Smooth muscle cell (in vitro differentiated cells): ENCODE measurements at regions not wholly inside any gene's neighbourhood (a gene's known extent, or its start where the extent isn't known, plus 50 kb on each side); places are given as distances from the start of the nearest gene placed in this dataset.

ENCODE experiments used
- DNase-seq: peaks from one replicate; lab custom pipeline; 2025; ENCODE audit not compliant: unreplicated experiment; lab: John Stamatoyannopoulos, UW
- H2AFZ ChIP-seq: fragments of 200-600 bp; sonication (generic); 2 replicates; pipeline ENCODE4 v1.6.0; 2016; ENCODE audit warnings: antibody characterized with exemption, low read depth, mild to moderate bottlenecking
- H3F3A ChIP-seq: fragments of 200-600 bp; sonication (generic); 2 replicates; pipeline ENCODE4 v1.6.0; 2017; ENCODE audit warnings: antibody characterized with exemption, low read depth
- H3K27ac ChIP-seq: fragments of 200-600 bp; sonication (generic); 2 replicates; pipeline ENCODE4 v1.5.1; 2016; ENCODE audit warnings: low read depth, mild to moderate bottlenecking
- H3K27me3 ChIP-seq: fragments of 200-600 bp; sonication (generic); 2 replicates; pipeline ENCODE4 v1.6.1; 2016; ENCODE audit warnings: low read depth, mild to moderate bottlenecking
- H3K36me3 ChIP-seq: fragments of 200-600 bp; sonication (generic); 2 replicates; pipeline ENCODE4 v1.5.1; 2016; ENCODE audit warnings: low read depth
- H3K4me1 ChIP-seq: fragments of 200-600 bp; sonication (generic); 2 replicates; pipeline ENCODE4 v1.5.1; 2016; ENCODE audit warnings: low read depth
- H3K4me2 ChIP-seq: fragments of 200-600 bp; sonication (generic); 2 replicates; pipeline ENCODE4 v1.6.0; 2016; ENCODE audit warnings: mild to moderate bottlenecking
- H3K4me3 ChIP-seq: fragments of 200-600 bp; sonication (generic); 2 replicates; pipeline ENCODE4 v1.5.1; 2016; ENCODE audit warnings: mild to moderate bottlenecking
- H3K79me2 ChIP-seq: fragments of 200-600 bp; sonication (generic); 2 replicates; pipeline ENCODE4 v1.6.0; 2016; ENCODE audit warnings: low read depth, mild to moderate bottlenecking
- H3K9ac ChIP-seq: fragments of 200-600 bp; sonication (generic); 2 replicates; pipeline ENCODE4 v1.6.0; 2016; ENCODE audit warnings: low read depth
- H3K9me3 ChIP-seq: fragments of 200-600 bp; sonication (generic); replicated peaks from 2 replicates; pipeline ENCODE4 v1.5.1; 2016; ENCODE audit warnings: low read depth
- H4K20me1 ChIP-seq: fragments of 200-600 bp; sonication (generic); 2 replicates; pipeline ENCODE4 v1.6.0; 2016; ENCODE audit warnings: low read depth
- CTCF ChIP-seq: fragments of 200-600 bp; sonication (generic); IDR thresholded peaks from 2 replicates; pipeline ENCODE4 v1.5.1; 2017; ENCODE audit warnings: borderline replicate concordance, mild to moderate bottlenecking, antibody characterized with exemption; ENCODE audit not compliant: insufficient read depth, poor library complexity, severe bottlenecking
- WGBS: methylation state at CpG from one replicate; pipeline ENCODE4 v1.1.7; 2016; ENCODE audit warnings: low lambda C conversion rate; 5-methylcytosine and 5-hydroxymethylcytosine counted together

- H3F3A ChIP-seq, result no peaks in the 10 kb centered on the region
- H3K36me3 ChIP-seq, result no peaks in the 10 kb centered on the region
- H2AFZ ChIP-seq, result no peak overlapping the region
- no peak for TF ChIP-seq CTCF
- no peaks in the 10 kb centered on the region for H3K9me3 ChIP-seq
- H3K4me1 ChIP-seq, result no peaks in the 10 kb centered on the region
- H4K20me1 ChIP-seq, result no peaks in the 10 kb centered on the region
- 90% methylated on average over 4 of the region's 4 CpGs for WGBS
- H3K9ac ChIP-seq, result no peak overlapping the region
- H3K27me3 ChIP-seq, result no peaks in the 10 kb centered on the region
- H3K4me2 ChIP-seq, result no peak overlapping the region
- H3K27ac ChIP-seq, result no peak overlapping the region
- DNase-seq, result no peak
- no peaks in the 10 kb centered on the region for H3K79me2 ChIP-seq
- H3K4me3 ChIP-seq, result no peak overlapping the region
Observed at GRCh38 chr1:67607286-67607685, 77.7 kb upstream of the GADD45A start.

- Histone ChIP-seq H3K4me3 (no peak overlapping the region), H3K9me3 (no peaks in the 10 kb centered on the region), H3K4me2 (no peak overlapping the region), H3K27me3 (no peaks in the 10 kb centered on the region), H3K79me2 (no peaks in the 10 kb centered on the region), H3K9ac (no peak overlapping the region), H3K4me1 (no peaks in the 10 kb centered on the region), H3K27ac (no peak overlapping the region), H3F3A (no peaks in the 10 kb centered on the region), H2AFZ (no peak overlapping the region), H3K36me3 (no peaks in the 10 kb centered on the region), H4K20me1 (no peaks in the 10 kb centered on the region)
- TF ChIP-seq CTCF, result no peak
- 89% methylated on average over 6 of the region's 6 CpGs for WGBS
- no peak for DNase-seq
Observed at GRCh38 chr1:67607699-67608098, 77.3 kb upstream of the GADD45A start.

- no peak overlapping the region for H3K4me2 ChIP-seq
- H3K27ac ChIP-seq, result no peak overlapping the region
- H3K9me3 ChIP-seq, result no peaks in the 10 kb centered on the region
- H3K27me3 ChIP-seq, result no peaks in the 10 kb centered on the region
- H3K79me2 ChIP-seq, result no peaks in the 10 kb centered on the region
- H3F3A ChIP-seq, result no peaks in the 10 kb centered on the region
- H3K4me1 ChIP-seq, result no peaks in the 10 kb centered on the region
- no peaks in the 10 kb centered on the region for H4K20me1 ChIP-seq
- H2AFZ ChIP-seq, result no peak overlapping the region
- TF ChIP-seq CTCF, result no peak
- DNase-seq, result no peak
- H3K36me3 ChIP-seq, result no peaks in the 10 kb centered on the region
- H3K4me3 ChIP-seq, result no peak overlapping the region
- H3K9ac ChIP-seq, result no peak overlapping the region
- 76% methylated on average over 11 of the region's 11 CpGs for WGBS
Observed at GRCh38 chr1:67608661-67609576, 76.1 kb upstream of the GADD45A start.
